PC-3 (cell line): ENCODE measurements at regions not wholly inside any gene's neighbourhood (a gene's known extent, or its start where the extent isn't known, plus 50 kb on each side); places are given as distances from the start of the nearest gene placed in this dataset.

ENCODE experiments used
- CTCF ChIP-seq: fragments of 300-600 bp; sonication (generic); conservative IDR thresholded peaks from 2 replicates; pipeline ENCODE4 v1.5.1; 2017; ENCODE audit warnings: antibody characterized with exemption, low read depth, mild to moderate bottlenecking, low read length
- EZH2 ChIP-seq: fragments of 300-600 bp; sonication (generic); IDR thresholded peaks from one replicate; pipeline ENCODE4 v1.6.1; 2017; ENCODE audit warnings: antibody characterized with exemption, mild to moderate bottlenecking, low read length; ENCODE audit not compliant: unreplicated experiment
- EZH2phosphoT487 ChIP-seq: fragments of 300-600 bp; sonication (generic); IDR thresholded peaks from 2 replicates; pipeline ENCODE4 v1.6.1; 2018; ENCODE audit warnings: mild to moderate bottlenecking, antibody characterized with exemption, low read length, borderline replicate concordance

DNA sequence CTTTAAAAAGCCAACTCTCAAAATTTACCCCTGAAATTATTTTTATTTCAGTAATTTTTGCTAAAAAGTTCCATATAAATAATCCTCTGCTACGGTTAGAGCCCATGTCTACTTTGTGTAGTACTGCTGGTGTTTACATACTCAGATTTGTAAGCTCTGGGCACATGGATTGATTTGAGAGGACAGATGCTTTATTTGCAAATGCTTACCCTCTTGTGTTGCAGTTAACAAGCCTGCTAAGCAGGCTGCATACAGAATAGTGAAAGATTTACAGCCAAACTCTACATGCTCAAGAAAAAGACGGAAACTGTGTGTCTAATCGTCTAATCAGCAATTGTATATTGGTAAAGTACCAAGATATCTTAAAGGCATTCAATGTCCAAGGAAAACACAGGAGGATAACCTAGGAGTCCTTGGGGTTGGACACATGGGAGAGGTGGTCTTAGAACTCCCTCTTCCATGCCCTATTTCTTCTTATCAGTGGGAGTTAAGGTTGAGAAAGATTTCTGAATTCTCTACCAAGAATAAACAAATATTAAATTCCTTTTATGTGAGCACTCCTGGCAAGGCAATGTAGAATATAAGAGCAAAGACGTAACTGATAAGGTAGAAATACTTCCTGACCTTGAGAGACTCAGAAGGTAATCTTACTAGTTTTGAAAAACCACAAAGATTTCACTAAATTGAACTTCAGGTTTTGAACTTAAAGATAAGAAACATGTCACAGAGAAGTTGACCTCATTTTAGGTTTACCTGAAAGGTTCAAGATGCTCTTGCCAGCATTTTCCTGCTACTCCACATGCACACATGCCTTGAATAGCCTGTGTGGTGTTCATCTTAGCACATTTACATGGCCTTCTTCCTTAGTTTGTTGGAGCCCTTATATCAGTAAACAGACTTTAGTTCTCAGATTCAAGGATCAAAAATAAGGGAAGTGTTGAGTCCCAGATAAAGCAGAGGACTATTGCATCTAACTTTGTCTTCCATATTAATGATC, 1216.5 kb downstream of the SORCS3 start:
- TF ChIP-seq CTCF: no peak
- TF ChIP-seq EZH2: no peak
- no peak for TF ChIP-seq EZH2phosphoT487
